NB4 (cell line): ENCODE measurements at regions not wholly inside any gene's neighbourhood (a gene's known extent, or its start where the extent isn't known, plus 50 kb on each side); places are given as distances from the start of the nearest gene placed in this dataset.

ENCODE experiments used
- DNase-seq: peaks from one replicate; pipeline ENCODE4 v3.0.0; 2010; ENCODE audit warnings: low read depth
- H3K4me3 ChIP-seq: one replicate; pipeline ENCODE4 v1.5.1; 2011; ENCODE audit warnings: mild to moderate bottlenecking, low read depth, low read length, moderate library complexity
- MYC ChIP-seq: IDR thresholded peaks from 2 replicates; pipeline ENCODE4 v1.6.1; 2011; ENCODE audit warnings: low read depth, low read length
- POLR2A ChIP-seq: IDR thresholded peaks from 2 replicates; pipeline ENCODE4 v1.6.1; 2011; ENCODE audit warnings: mild to moderate bottlenecking; ENCODE audit not compliant: insufficient read length; ENCODE audit errors: extremely low read depth
- TF ChIP-seq, protein P1 (sequence below): IDR thresholded peaks from 2 replicates; pipeline ENCODE4 v1.6.1; 2011; ENCODE audit warnings: low read depth, low read length
- TF ChIP-seq, protein P2 (sequence below): IDR thresholded peaks from one replicate; pipeline ENCODE4 v1.5.1; 2012; ENCODE audit warnings: low read depth, low read length

DNA sequence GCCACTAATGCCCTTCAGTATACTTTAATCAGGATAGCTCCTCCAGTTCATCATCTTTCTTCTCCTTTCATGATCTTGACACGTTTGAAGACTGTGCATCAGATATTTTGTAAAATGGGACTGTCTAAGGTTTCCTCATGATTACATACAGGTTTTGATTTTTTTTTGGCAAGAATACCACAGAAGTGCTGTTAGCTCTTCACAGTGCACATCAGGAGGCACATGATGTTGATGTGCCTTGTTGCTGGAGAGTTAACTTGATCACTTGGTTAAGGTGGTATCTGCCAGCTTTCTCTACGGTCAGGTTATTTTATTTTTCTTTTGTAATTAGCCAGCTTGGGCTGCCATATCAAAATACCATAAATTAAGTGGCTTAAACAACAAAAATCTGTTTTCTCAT, 128.6 kb upstream of the IVNS1ABP start:
- DNase-seq: no peak
- no peak for TF ChIP-seq POLR2A
- no peak for TF ChIP-seq MYC
- TF ChIP-seq, protein P1, sequence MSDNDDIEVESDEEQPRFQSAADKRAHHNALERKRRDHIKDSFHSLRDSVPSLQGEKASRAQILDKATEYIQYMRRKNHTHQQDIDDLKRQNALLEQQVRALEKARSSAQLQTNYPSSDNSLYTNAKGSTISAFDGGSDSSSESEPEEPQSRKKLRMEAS: no peak
- TF ChIP-seq, protein P2, sequence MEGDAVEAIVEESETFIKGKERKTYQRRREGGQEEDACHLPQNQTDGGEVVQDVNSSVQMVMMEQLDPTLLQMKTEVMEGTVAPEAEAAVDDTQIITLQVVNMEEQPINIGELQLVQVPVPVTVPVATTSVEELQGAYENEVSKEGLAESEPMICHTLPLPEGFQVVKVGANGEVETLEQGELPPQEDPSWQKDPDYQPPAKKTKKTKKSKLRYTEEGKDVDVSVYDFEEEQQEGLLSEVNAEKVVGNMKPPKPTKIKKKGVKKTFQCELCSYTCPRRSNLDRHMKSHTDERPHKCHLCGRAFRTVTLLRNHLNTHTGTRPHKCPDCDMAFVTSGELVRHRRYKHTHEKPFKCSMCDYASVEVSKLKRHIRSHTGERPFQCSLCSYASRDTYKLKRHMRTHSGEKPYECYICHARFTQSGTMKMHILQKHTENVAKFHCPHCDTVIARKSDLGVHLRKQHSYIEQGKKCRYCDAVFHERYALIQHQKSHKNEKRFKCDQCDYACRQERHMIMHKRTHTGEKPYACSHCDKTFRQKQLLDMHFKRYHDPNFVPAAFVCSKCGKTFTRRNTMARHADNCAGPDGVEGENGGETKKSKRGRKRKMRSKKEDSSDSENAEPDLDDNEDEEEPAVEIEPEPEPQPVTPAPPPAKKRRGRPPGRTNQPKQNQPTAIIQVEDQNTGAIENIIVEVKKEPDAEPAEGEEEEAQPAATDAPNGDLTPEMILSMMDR: no peak
- no peak overlapping the region for H3K4me3 ChIP-seq

DNA sequence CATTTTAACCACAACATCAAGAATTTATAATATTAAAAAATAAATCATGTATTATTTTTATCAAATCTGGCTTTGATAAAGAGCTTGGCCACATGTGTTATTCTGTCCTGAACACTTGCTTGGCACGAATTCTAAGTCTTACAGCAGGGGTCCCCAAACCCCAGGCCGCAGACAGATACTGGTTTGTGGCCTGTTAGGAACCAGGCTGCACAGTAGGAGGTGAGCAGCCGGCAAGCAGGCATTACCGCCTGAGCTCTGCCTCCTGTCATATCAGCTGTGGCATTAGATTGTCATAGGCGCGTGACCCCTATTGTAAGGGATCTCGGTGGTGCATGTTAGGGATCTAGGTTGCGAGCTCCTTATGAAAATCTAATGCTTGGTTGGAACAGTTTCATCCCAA, 127.6 kb upstream of the IVNS1ABP start:
- H3K4me3 ChIP-seq: no peak overlapping the region
- no peak for DNase-seq
- TF ChIP-seq, protein P1: no peak
- TF ChIP-seq, protein P2: no peak
- TF ChIP-seq POLR2A: no peak
- no peak for TF ChIP-seq MYC

DNA sequence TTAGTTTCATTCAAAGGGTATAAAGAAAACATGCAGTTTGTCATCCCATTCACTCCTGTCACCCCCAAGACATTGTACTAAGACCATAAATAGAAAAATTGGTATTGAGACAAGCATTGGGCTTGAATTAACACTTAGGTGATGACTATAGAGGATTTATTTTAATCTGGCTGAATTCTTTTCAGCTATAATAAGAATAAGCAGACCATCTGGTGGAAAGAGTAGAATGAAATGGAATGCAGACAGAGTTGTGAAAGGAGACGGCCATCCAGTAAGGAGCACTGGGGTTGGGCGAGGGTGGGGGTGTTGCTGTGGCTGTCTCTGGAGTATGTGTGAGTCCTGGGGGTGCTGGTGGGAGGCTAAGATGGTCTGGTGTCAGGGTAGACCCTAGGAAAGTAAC, 125.0 kb upstream of the IVNS1ABP start:
- H3K4me3 ChIP-seq: no peak overlapping the region
- TF ChIP-seq MYC (no peak), POLR2A (no peak)
- TF ChIP-seq, protein P1: no peak
- TF ChIP-seq, protein P2: no peak
- no peak for DNase-seq

DNA sequence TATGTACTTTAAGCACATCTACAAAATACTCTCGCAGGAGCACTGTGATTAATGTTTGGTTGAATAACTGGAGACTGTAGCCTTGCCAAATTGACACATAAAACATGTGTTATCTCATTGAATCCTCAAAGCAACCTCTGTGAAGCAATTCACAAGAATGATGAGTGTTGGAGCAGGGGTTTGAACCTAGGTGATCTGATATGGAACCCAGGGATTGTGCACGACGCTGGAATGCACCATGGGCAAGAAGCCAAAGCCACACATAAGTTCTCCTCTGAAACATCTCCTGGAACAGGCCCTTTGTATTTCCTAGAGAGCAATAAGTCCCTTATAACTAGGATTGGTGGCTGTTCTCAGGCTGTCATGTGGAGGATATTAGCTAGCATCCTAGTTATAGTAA, 124.6 kb upstream of the IVNS1ABP start:
- TF ChIP-seq, protein P1: no peak
- TF ChIP-seq, protein P2: no peak
- TF ChIP-seq MYC (no peak), POLR2A (no peak)
- DNase-seq: no peak
- H3K4me3 ChIP-seq: no peak overlapping the region

DNA sequence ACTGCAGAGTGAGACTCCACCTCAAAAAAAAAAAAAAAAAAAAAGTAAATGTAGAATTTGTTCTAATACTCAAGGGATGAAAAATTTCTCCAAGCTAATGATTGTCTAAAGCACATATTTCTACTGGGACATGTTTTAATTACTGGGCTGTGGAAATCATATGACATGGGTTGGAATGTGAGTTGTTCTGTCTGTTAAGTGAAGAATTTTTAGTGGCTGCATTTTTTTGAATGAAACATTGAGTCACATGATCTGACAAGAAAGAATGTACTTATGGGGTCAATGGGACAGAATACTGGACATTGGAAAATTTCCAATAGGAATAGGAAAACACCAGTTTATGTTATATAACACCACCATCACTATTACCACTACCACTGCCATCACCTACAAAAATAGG, 123.8 kb upstream of the IVNS1ABP start:
- no peak for DNase-seq

More for the DNA sequence above, 123.8 kb upstream of the IVNS1ABP start:
- TF ChIP-seq POLR2A: no peak
- TF ChIP-seq MYC: no peak
- TF ChIP-seq, protein P2: no peak
- TF ChIP-seq, protein P1: no peak
- H3K4me3 ChIP-seq: no peak overlapping the region
